Skeletal muscle tissue (tissue), 3 donors: ENCODE measurements at regions not wholly inside any gene's neighbourhood (a gene's known extent, or its start where the extent isn't known, plus 50 kb on each side); places are given as distances from the start of the nearest gene placed in this dataset.
"Not testable (repeated sequence)": the region's sequence is repeated elsewhere in the genome, so short reads cannot be mapped to it uniquely, and the experiment has no call there.

Experiments
- H3K27ac ChIP-seq: one replicate; pipeline ENCODE4 v1.7.0; 2013; ENCODE audit warnings: mild to moderate bottlenecking, low read depth, low read length, inconsistent platforms
- H3K27me3 ChIP-seq, 3 donors: one replicate each; pipeline ENCODE4 v1.7.0; 2013; ENCODE audit warnings: low read length in 3 of 3; ENCODE audit not compliant: control insufficient read depth in 3 of 3, insufficient read depth in 3 of 3
- H3K36me3 ChIP-seq, 3 donors: one replicate each; pipeline ENCODE4 v1.7.0; 2013; ENCODE audit warnings: low read length in 3 of 3; ENCODE audit not compliant: control insufficient read depth in 3 of 3, insufficient read depth in 3 of 3
- H3K4me1 ChIP-seq, 3 donors: one replicate each; pipeline ENCODE4 v1.7.0; 2013; ENCODE audit warnings: low read length in 3 of 3, mild to moderate bottlenecking in 3 of 3; ENCODE audit not compliant: control insufficient read depth in 3 of 3, insufficient read depth in 3 of 3
- H3K4me3 ChIP-seq, 3 donors: one replicate each; pipeline ENCODE4 v1.7.0; 2013; ENCODE audit warnings: low read length in 3 of 3
- H3K9ac ChIP-seq, 3 donors: one replicate each; pipeline ENCODE4 v1.7.0; 2013; ENCODE audit warnings: low read length in 3 of 3, mild to moderate bottlenecking in 3 of 3, moderate library complexity in 2 of 3, low read depth in 1 of 3
- H3K9me3 ChIP-seq, 3 donors: one replicate each; pipeline ENCODE4 v1.7.0; 2013; ENCODE audit warnings: low read length in 3 of 3; ENCODE audit not compliant: control insufficient read depth in 3 of 3
- donor health status: Osteomylitis.

DNA sequence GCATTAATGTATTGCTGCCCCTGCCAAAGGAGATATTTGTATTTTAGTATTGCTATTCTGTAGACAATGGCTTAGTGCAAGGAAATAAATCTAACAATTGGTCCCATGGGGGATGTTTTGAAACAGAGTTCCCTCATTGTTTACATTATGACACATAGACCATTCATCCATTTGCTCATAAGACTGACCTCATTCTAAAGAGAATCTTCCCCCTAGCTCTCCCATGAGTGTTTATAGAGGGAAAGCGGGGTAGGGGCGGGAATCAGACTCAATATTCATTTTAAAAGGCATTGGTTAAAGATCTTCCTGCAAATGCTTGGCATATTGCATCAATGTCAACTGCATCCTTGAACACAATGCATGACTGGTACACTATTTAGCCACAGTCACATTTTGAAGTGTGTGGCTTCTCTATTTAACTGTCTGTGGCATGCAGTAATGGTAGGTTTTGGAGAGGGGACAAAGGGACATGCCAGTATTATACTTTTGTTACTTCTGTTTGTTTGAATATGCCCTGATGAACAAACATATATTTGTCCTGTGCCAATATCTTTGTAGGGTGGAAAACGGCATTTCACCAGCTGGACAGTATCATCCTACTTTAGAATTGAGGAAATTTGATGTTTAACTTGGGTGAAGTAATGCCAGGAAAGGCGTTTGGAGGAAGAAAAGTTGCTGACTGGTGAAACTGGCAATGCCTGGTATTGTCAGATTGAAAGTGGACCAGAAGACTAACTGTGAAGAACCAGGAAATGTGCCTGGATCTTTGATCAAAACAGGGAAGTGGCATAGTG is 84.1 kb upstream of the MEGF10 start:
- Histone ChIP-seq H3K9me3 (no peaks in the 10 kb centered on the region), H3K27me3 (no peaks in the 10 kb centered on the region), H3K9ac (no peak overlapping the region), H3K4me1 (no peaks in the 10 kb centered on the region), H3K27ac (no peak overlapping the region), H3K4me3 (no peak overlapping the region), H3K36me3 (no peaks in the 10 kb centered on the region)

DNA sequence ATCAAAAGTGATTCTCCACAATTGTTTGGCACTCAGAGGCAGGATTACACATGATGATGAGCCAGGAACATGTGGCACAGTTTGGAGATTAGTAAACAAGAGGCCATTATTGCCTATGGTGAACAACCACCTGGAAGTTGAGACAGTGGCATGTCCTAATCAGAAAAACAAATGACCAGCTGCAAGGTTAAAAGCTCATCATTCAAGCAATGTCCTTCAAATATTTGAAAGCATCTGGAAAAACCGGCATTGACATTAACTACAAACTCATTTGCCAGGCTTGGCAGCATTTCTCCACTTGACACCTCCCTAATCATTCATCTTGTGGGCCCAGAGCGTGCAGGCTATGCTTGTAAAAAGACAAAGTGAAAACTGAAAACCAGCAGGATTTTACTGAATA is 80.6 kb upstream of the MEGF10 start:
- H3K27me3 ChIP-seq = no peaks in the 10 kb centered on the region
- H3K4me3 ChIP-seq = no peak overlapping the region

DNA sequence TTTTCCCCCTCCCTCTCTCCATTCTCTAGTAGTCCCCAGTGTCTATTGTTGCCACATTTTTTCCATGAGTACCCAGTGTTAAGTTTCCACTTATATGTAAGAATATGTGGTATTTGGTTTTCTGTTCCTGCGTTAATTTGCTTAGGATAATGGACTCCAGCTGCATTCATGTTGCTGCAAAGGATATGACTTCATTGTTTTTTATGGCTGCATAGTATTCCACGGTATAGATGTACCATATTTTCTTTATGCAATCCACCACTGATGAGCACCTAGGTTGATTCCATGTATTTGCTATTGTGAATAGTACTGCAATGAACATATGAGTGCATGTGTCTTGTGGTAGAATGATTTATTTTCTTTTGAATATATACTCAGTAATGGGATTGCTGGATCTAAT is 77.4 kb upstream of the MEGF10 start:
- Histone ChIP-seq H3K36me3 (no peaks in the 10 kb centered on the region), H3K27ac (no peak overlapping the region), H3K9ac (no peak overlapping the region), H3K4me1 (no peaks in the 10 kb centered on the region), H3K27me3 (no peaks in the 10 kb centered on the region), H3K9me3 (no peaks in the 10 kb centered on the region), H3K4me3 (no peak overlapping the region)

More for the DNA sequence above, 80.6 kb upstream of the MEGF10 start:
- Histone ChIP-seq H3K9ac (no peak overlapping the region), H3K36me3 (no peaks in the 10 kb centered on the region), H3K4me1 (no peaks in the 10 kb centered on the region), H3K9me3 (no peaks in the 10 kb centered on the region), H3K27ac (no peak overlapping the region)

DNA sequence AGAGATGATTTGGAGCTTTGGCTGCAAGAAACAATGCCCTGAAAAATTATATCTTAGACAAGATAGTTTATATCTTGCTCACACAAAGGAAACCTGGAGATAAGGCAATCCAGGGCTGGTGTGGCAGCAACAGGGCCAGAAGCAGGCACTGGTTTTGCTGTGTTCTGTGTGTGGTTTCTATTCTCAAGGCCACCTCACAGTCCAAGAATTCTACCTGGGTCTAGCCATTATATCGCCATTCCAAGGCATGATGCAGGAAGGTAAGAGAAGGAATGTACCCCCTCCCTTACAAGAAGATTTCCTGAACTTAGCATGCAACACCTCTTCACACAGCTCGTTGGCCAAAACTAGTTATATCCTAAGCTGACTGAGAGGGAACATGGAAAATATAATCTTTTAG is 74.5 kb upstream of the MEGF10 start:
- Histone ChIP-seq H3K4me3 (no peak overlapping the region), H3K4me1 (no peaks in the 10 kb centered on the region), H3K9me3 (no peaks in the 10 kb centered on the region), H3K9ac (no peak overlapping the region), H3K27me3 (no peaks in the 10 kb centered on the region), H3K27ac (no peak overlapping the region), H3K36me3 (no peaks in the 10 kb centered on the region)

DNA sequence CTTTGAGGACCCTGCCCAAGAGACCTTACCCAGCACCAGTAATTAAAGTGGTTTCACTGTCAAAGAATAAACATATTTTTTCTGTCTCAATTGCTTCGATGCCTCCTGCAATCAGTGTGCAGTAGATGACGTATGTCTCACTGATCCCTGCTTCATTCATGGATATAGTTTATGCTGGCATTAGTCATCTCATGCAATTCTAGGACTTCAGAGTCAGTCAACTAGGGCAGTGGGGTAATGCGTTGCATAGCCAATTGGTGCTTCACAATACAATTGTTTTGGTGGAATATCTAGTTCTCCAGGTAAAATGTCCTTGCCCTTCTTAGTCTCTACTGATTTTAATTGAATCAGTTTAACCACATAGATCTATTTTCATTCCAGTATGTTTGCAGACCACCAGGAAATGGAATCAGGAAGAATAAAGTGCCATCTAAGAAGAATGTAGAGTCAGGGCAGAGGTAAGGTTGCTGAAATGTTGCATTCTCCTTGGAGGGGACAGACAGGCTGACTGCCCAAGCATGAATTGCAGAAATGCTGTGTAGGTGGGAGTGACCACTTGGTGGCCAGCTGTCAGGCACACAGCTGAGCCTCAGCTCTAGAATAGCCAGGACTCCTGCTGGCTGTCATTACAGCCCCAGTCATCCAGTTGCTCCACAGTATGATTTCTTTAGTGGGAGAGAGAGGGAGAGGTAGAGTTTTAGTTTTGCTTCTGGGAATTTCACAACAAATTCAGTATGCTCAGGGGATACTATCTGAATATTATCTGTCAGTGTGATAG is 73.5 kb upstream of the MEGF10 start:
- Histone ChIP-seq H3K9ac (no peak overlapping the region), H3K27ac (no peak overlapping the region), H3K9me3 (no peaks in the 10 kb centered on the region), H3K4me3 (no peak overlapping the region), H3K36me3 (no peaks in the 10 kb centered on the region), H3K27me3 (no peaks in the 10 kb centered on the region), H3K4me1 (no peaks in the 10 kb centered on the region)

DNA sequence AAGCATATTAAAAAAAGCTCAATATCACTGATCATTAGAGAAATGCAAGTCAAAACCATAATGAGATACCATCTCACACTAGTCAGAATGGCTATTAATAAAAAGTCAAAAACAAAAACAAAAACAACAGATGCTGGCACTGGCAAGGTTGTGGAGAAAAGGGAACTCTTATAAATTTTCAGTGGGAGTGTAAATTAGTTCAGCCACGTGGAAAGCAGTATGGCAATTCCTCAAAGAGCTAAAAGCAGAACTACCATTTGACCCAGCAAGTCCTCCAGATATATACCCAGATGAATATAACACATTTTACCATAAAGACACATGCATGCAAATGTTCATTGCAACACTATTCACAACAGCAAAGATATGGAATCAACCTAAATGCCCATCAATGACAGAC is 68.7 kb upstream of the MEGF10 start:
- H3K9ac ChIP-seq, H3K9me3 ChIP-seq, H3K4me1 ChIP-seq, H3K36me3 ChIP-seq, H3K27me3 ChIP-seq, H3K27ac ChIP-seq, H3K4me3 ChIP-seq: not testable (repeated sequence)

DNA sequence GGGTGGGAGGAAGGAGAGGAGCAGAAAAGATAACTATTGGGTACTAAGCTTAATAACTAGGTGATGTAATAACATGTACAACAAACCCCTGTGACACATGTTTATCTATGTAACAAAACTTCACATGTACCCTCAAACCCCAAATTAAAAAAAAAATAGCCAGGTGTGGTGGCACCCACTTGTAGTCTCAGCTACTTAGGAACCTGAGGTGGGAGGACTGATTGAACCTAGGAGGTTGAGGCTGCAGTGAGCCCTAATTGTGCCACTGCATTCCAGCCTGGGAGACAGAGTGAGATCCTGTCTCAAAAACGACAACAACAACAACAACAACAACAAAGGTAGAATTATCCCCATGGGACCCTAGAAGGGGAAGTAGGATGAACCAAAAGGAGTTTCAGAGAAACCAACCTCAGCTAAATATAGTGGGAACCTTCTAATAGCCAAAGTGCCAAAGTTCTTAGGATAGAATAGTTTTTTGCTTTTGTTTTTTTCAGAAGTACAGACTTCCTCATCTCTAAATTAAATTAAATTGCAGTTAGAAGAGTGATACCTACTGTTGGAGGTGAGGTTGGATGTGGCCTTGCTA is 67.9 kb upstream of the MEGF10 start:
- not testable (repeated sequence) for H3K9me3 ChIP-seq, H3K27ac ChIP-seq, H3K36me3 ChIP-seq, H3K4me1 ChIP-seq, H3K27me3 ChIP-seq, H3K9ac ChIP-seq, H3K4me3 ChIP-seq

DNA sequence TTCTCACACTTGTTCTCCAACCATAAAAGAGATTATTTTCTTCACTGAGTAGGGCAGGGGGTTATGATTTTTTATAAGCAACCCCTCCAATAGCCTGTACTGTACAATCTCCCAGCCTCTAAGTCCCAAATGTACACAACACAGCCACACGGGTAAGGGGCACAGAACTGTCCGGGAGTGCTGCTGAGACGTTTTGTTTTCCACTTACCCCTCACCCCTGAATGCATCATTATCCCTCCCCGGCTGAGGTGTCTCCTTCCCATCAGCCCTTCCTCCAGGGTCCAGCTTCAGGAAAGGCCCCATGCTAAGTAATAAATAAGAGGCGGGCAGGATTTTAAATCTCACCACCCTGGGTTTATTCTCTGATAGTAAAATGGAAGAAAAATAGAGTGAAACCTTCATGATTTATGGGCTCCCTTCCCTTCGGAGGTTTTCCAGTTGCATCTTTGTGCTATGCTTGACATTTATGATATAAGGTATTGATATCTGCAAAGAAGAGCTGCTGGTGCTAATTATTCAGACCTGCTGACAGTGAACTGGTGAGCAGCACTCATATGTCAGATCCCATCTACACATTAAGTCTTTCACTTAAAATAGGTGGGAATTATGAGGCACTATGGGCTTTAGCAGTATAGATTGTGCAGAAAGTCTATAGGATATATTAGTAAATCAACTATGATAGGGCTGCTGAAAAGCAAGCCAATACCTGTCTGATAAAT is 67.2 kb upstream of the MEGF10 start:
- Histone ChIP-seq H3K9me3 (no peaks in the 10 kb centered on the region), H3K4me3 (no peak overlapping the region), H3K27ac (no peak overlapping the region)

DNA sequence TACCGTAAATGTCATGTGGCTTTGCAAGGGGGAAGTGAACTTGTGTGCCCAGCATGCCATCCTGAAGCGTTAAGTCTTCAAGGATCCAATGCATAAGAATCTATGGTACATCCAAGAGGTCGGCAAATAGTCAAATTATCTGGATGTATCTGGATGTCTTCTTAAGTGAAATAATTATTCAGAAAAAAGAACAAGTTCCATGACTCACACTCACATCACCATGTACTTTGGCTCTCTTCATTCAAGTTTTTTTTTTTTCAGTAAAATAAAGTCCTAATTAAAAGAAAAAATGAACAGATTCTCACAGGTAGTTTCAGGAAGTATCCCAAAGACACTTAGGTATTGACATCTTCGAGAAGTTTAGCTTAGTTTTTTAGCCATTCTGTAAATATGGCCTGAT is 62.7 kb upstream of the MEGF10 start:
- Histone ChIP-seq H3K4me1 (peaks cover 10 to 11% (median 11%) of the 10 kb centered on the region in 3 donors), H3K36me3 (no peaks in the 10 kb centered on the region), H3K27ac (no peak overlapping the region), H3K27me3 (peaks cover 0 to 5% (median 0%) of the 10 kb centered on the region in 3 donors), H3K9me3 (no peaks in the 10 kb centered on the region), H3K9ac (no peak overlapping the region), H3K4me3 (no peak overlapping the region)

More for the DNA sequence above, 67.2 kb upstream of the MEGF10 start:
- Histone ChIP-seq H3K4me1 (no peaks in the 10 kb centered on the region), H3K9ac (no peak overlapping the region), H3K36me3 (no peaks in the 10 kb centered on the region), H3K27me3 (no peaks in the 10 kb centered on the region)
